Stimulated activated CD4-positive, alpha-beta T cell treated with anti-CD3 and anti-CD28 coated beads, Interleukin-2, amount 100 ng/mL, for 4 hours (primary cell): ENCODE measurements at regions not wholly inside any gene's neighbourhood (a gene's known extent, or its start where the extent isn't known, plus 50 kb on each side); places are given as distances from the start of the nearest gene placed in this dataset.
A peak's percentile ranks its signal among the peaks of the same experiment; 100 is the strongest.

ENCODE experiments used
- DNase-seq: peaks from one replicate; pipeline ENCODE4 v3.0.0-alpha.2; 2020; ENCODE audit warnings: low read depth

GRCh38 chr6:19976411-19977129 is 139.4 kb downstream of the ID4 start:
- DNase-seq: no peak

DNA sequence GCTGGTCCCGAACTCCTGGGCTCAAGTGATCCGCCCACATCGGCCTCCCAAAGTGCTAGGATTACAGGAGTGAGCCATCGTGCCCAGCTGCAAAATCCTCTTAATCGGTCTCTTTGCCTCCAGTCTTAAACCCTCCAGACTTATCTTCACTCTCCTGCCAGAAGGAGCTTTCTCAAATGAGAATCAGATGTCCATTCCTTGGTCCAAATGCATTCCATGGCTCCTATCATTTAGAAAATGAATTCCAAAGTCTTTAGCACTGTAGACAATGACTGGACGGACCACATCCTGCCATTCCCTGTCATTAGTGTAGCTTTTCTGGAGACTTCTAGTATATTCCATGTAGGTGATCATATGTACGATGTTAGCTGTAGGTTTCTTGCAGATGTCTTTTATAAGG is 141.9 kb downstream of the ID4 start:
- DNase-seq: no peak

- DNase-seq: no peak
Measured at GRCh38 chr6:19979986-19980385, 142.8 kb downstream of the ID4 start.

GRCh38 chr6:19983374-19983773 is 146.2 kb downstream of the ID4 start:
- no peak for DNase-seq

DNA sequence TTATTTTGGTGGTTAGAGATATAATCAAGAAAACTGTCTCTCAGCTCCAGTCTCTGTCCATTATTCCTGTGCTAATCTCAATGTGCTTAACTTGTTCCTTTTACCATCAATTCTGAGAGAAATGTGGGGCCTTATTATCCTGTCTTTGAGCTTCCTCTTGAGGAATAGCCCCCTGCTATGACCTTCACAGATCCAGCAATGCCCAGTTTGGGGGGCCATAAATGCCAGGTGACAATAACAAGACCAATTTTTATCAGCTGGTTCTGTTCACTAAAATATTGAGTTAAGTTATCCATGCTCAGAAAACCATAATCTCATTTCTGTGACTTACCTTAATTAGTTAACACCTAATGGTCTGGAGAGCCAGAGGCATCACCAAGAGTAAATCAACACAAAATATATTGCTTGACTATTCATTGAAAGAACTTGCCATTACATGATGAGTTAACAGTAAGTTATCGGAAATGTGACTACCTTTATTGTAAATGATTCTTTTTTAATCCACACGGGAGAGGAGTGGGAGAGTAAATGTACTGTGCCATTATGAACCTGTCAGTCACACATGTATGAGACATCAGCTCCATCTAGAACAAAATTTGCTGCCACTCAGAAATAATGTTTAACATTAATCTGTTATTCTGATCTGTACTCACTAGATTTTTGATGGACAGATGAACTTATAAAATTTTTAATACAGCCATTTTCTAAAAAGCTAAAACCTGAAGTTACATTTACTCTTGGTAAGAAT is 149.7 kb downstream of the ID4 start:
- no peak for DNase-seq

DNA sequence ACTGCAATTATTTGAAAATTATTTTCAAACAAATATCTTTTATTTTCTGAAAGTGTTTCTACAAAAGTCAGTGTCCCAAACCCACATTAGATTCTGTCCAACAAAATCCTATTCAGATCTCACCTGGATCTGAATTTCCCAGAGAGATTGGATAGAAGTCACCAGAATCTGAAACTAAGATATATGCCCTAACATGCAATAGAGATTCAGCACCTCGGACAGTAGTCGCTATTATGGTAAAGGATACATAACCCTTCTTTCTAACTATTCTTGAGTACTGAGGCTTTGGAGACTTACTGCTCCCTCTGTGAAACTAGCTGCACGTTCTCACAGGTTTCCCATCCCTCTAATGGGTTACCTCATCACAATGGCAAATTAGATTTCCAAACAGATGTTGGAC is 151.4 kb downstream of the ID4 start:
- no peak for DNase-seq

DNA sequence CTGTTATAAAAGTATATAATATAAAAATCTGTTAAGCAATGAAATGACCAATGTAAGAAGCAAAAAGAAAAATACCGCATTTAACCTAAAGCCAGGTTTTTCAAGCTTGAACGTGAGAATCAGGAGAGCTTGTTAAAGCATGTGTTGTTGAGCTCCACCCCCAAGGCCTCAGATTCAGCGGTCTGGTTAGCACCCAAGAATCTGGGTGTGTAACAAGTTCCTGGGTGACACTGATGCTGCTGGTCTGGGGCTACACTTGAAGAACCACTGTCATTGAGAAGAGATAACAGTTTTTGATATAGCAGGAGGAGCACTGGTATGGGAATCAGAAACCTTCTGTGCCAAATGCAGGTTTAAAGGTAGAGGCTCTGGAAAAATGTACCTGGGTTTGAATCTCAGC is 154.0 kb downstream of the ID4 start:
- no peak for DNase-seq

DNA sequence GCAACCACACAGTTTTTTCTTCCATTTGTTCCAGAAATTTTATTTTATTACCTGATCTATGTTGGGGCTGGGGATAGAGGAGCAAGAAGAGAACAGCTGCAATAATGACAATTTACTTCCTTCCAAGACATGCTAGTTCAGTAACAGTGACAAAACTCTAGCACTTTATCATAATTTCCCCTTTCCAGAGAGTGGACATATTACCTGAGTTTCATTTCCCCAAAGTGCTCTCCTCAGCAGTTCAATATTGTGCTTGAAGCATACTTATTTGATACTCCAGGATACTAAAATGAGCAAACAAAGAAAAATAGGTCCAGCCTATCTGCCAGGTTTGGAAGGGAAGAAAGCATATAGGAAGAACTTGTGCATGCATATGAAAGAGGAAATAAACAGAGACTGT is 157.7 kb downstream of the ID4 start:
- DNase-seq: no peak

DNA sequence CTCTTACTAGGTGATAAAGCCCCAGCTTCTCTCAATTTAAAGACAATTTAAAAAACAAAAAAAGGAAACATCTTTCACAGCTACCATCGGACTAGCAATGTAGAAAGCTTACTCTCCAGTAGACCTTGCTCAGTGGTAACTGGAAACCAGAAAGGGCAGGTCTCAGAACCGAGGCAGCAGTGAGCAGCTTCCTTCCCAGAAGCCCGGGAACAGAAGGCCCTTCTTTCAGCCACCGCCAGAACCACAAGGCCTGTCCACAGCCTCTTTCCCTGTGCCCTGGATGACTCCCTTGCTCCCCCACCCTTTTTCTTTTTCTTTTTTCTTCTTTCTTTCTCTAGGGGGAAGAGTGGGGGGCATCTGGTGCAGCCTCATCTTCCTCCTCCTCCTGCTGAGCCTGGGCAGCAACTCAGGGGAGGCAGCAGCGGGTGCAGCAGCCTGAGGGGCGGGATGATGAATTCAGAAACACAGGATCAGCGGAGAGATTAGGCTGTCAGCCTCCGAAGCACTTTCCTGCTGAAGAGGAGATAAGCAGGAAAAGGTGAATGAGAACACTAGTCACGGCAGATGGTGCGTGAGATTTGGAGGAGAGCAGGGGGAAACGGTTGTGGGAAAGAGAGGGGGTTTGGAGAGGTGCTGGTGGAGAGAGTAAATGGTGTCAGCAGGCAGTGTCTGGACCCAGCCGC is 158.5 kb downstream of the ID4 start:
- DNase-seq: no peak

DNA sequence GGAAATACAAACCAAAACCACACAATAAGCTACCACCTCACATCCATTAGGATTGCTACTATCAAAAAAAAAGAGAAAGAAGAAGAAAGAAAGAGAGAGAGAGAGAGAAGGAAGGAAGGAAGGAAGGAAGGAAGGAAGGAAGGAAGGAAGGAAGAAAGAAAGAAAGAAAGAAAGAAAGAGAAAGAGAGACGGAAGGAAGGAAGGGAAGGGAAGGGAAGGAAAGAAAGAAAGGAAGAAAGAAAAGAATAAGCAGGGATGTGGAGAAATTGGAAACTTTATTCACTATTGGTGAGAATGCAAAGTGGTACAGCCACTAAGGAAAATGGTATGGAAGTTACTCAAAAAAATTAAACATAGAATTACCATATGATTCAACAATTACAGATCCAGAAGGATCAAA is 159.9 kb downstream of the ID4 start:
- DNase-seq: no peak

DNA sequence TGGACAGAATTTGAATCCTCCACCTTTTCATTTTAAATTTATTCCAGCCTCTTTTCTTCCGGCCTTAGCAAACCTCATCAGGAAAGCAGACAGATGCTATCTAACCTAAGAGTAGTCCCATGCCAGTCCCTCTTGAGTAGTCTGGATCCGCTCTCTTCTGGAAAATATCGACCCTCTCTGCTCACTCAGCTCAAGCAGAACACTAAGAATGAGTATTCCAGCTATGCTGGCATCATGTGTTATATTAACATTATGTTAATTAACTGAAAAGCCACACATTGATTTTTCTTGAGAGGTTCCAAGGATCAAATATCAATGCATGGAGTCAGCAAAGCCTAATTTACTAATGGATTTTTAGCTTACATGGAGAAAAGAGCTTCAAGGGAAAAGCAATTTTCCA is 161.4 kb downstream of the ID4 start:
- DNase-seq: no peak

DNA sequence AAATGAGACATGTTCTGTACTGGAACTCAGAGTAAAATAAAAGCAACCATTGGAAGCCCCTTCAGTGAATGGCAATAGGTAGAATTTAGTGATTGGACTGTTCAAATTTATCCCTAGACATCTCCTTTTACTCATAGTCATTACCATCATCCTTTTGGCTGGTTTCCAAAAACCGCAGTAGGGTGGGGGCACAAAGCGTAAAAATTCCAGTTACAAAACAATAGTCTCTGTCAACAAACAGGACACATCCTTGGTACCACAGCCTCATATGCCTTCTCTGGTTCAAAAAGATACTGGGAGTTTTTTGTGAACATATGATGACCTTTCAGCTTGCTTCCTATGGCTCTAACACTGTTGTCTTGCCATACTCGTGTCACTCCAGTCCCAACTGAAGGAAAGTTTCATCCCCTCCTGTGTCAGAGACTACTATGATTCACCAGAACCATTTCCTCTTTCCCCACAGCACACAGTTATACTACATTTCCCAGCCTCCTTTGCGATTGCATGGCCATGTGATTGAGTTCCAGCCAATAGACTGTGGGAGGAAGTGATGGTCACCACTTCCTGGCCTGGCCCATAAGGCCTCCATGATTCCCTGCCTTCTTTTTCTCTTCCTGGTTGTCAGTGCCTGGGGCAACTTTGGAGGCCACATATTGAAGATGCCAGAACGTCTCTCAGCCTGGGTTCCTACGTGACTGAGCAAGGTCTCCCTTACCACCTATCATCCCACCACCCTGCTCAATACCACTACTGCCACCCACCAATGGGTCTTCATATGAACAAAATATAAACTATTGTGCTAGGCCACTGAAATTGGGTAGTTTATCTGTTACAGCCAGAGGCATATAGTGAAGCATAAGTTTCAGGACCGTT is 162.4 kb downstream of the ID4 start:
- DNase-seq: no peak

DNA sequence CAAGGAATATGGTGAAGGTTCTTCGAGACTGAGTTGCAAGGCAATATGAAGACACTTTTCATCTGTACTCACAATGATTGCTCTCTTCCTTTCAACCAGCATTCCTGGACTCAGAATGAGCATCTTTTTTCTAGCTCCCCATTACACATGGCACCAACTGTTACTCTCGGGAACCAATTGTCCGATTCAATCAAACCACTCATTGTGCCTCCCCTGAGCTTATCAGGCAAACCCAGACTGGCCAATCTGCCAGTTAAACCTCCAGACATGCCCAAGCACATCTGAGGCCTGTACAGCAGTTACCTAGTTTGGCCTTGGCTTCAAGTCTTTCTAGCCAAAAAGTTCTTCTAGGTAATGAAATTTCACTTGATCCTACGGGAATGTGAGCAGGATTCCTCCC is 164.1 kb downstream of the ID4 start:
- no peak for DNase-seq

DNA sequence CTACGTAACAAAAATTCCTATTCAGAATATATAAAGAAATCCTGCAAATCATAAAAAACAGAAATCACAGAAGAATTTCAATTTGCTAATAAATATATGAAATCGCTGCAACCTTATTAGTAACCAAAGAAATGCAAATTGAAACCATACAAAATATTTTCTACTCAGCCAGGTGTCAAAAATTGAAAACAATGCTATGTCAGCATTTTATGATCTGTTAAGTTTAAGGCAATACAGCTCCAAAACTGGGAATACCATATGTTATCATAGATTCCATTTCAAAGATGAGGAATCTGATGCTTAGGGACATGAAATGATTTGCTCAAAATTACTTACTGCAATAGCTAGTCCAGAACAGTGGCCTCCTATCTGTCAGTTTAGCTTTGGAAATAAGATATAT is 168.9 kb downstream of the ID4 start:
- no peak for DNase-seq

DNA sequence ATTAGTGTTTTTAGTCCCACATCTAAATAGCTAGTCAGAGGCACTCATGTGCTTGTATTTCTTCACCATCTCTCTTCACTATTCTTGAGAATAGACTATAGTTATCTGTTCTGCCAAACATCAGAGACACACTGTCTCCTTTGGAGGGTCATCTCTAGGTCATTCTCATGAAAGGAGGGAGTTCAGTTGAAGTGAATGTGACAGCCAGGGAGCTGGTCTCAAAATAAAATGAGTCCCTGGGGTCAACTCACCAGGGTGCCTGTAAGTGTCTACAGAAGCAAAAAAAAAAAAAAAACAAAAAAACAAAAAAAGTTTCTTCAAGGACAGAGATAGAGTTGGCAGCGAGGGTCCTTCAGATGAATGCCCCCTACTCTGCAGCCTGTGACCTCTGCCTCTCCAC is 171.0 kb downstream of the ID4 start:
- no peak for DNase-seq

DNA sequence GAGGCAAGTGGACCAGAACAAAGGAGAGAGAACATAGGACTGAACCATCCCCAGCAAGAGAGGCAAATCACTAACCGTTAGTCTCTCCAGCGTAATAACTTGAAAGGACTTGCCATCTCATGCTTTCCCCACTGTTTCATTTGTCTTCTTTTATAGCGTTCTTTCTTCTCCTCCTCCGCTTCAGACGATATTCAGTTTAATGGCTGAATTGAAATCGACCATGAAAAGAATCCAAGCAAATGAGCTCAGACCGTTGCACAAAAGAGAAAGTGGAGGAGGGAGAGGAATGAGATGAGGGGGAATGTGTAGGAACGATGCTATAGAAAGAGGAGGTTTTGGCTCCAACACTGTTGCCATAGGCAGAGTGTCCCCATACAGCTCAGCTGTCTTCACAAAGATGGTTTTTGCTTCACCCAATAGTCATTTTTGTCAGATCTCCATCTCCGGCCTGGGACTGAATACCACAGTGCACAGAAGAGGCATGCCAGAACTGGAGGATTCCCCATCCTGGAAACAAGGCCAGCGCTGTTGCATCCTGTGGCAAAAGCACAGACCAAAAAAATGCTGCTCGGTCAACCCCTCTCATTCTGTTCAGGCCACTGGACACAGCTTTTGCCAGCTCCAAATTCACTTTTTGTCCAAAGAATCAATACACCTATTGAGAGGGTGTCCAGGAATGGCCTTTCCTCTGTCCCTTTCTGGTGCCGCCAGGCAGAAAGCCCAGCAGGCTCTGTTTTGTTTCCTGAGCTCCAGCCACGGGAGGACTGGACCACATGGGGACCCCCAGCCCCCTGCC is 176.1 kb downstream of the ID4 start:
- DNase-seq: no peak

DNA sequence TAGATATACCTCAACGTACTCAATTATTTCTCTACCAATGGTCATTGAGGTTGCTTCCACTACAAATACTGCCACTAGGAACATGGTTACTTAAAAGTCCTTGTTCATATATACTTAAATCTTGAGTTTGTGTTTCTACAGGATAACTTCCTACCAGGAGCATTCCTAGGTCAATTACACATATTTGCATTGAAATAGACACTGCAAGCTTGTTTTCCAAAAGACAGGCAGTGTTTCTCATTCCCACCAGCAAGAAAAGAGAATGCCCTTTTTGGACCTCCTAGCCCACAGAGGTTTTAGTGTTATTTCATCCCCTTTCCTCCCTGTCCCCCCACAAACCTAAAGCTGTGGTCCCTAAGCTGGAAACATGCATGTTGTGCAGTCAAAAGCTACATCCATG is 177.3 kb downstream of the ID4 start:
- DNase-seq: no peak

DNA sequence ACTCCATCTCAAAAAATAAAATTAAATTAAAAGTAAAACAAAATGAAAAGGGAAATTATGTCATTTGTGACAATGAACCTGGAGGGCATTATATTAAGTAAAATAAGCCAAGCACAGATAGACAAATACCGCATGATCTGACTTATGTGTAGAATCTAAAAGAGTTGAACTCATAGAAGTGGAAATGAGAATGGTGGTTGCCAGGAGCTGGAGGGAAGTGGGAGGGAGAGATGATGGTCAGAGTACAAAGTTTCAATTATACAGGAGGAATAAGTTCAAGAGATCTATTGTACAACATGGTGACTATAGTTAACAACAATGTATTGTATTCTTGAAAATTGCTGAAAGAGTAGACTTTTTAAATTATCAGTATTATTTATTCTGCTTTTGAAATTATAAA is 183.4 kb downstream of the ID4 start:
- no peak for DNase-seq

DNA sequence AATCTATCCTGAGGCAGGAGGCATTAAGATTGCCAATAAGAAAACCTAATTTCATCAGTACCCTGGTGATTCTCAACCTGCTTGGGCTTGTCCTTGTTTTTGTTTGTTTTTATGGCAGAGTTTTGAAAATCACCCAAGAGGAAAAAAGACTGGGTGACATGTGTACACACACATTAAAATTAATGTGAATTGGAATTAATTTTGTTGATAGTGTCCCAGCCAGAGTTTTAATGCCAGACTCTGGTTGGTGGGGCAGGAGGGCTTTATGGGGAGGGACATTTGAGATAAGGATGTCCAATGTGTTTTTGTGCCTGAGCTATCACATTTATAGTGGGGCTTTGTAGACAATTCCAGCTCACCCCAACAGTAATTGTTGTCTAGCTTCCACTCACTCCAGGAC is 184.6 kb downstream of the ID4 start:
- DNase-seq: no peak

DNA sequence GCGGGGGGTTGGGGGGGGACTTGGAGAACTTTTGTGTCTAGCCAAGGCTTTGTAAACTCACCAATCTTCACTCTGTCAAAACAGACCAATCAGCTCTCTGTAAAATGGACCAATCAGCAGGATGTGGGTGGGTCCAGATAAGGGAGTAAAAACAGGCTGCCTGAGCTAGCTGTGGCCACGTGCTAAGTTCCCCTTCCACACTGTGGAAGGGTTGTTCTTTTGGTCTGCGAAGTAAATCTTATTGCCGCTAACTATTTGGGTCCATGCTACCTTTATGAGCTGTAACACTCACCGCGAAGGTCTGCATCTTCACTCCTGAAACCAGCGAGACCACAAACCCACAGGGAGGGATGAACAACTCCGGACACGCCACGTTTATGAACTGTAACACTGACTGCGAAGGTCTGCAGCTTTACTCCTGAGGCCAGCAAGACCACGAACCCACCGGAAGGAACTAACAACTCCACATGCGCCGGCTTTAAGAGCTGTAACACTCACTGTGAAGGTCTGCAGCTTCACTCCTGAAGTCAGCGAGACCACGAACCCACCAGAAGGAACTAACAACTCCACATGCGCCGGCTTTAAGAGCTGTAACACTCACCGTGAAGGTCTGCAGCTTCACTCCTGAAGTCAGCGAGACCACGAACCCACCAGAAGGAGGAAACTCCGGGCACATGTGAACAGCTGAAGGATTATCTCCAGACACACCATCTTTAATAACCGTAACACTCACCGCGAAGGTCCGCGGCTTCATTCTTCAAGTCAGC is 186.6 kb downstream of the ID4 start:
- DNase-seq: peak; percentile 1

- DNase-seq: no peak
Measured at GRCh38 chr6:20024316-20024673, 187.1 kb downstream of the ID4 start.
